Karpas-422 (cell line): ENCODE measurements at regions not wholly inside any gene's neighbourhood (a gene's known extent, or its start where the extent isn't known, plus 50 kb on each side); places are given as distances from the start of the nearest gene placed in this dataset.

Experiments
- DNase-seq: peaks from one replicate; pipeline ENCODE4 v3.0.0-alpha.2; 2015
- H2AFZ ChIP-seq: fragments of 200-600 bp; sonication (generic); 2 replicates; pipeline ENCODE4 v1.6.1; 2014; ENCODE audit warnings: antibody characterized with exemption, low read length, mixed read lengths
- H3K27ac ChIP-seq: fragments of 200-600 bp; sonication (generic); 2 replicates; pipeline ENCODE4 v1.5.1; 2014; ENCODE audit warnings: mild to moderate bottlenecking, low read length, moderate library complexity
- H3K27me3 ChIP-seq: fragments of 200-600 bp; sonication (generic); 2 replicates; pipeline ENCODE4 v1.6.1; 2014; ENCODE audit warnings: low read length, mixed read lengths
- H3K36me3 ChIP-seq: fragments of 200-600 bp; sonication (generic); 2 replicates; pipeline ENCODE4 v1.6.1; 2014; ENCODE audit warnings: low read length, mixed read lengths; ENCODE audit not compliant: insufficient read depth
- H3K4me1 ChIP-seq: fragments of 200-600 bp; sonication (generic); 2 replicates; pipeline ENCODE4 v1.6.1; 2014; ENCODE audit warnings: mild to moderate bottlenecking, low read length, mixed read lengths
- H3K4me2 ChIP-seq: fragments of 200-600 bp; sonication (generic); 2 replicates; pipeline ENCODE4 v1.6.1; 2014; ENCODE audit warnings: low read length, low read depth, mild to moderate bottlenecking; ENCODE audit not compliant: poor library complexity, severe bottlenecking
- H3K4me3 ChIP-seq: fragments of 200-600 bp; sonication (generic); 2 replicates; pipeline ENCODE4 v1.5.1; 2014; ENCODE audit warnings: mild to moderate bottlenecking, antibody characterized with exemption, low read length, mixed read lengths
- H3K79me2 ChIP-seq: fragments of 200-600 bp; sonication (generic); 2 replicates; pipeline ENCODE4 v1.6.1; 2014; ENCODE audit warnings: mild to moderate bottlenecking, low read length, mixed read lengths
- H3K9ac ChIP-seq: fragments of 200-600 bp; sonication (generic); 2 replicates; pipeline ENCODE4 v1.6.0; 2014; ENCODE audit warnings: low read length
- H3K9me2 ChIP-seq: fragments of 200-600 bp; sonication (generic), shearing (Covaris generic); replicated peaks from 2 replicates; pipeline ENCODE4 v1.6.0; 2014; ENCODE audit warnings: mild to moderate bottlenecking, low read length, moderate library complexity; ENCODE audit not compliant: insufficient read depth
- H3K9me3 ChIP-seq: fragments of 300-700, 200-600 bp; sonication (generic); 2 replicates; pipeline ENCODE4 v1.6.1; 2014; ENCODE audit warnings: low read length, mixed read lengths
- H4K20me1 ChIP-seq: fragments of 200-600 bp; sonication (generic); 2 replicates; pipeline ENCODE4 v1.6.1; 2014; ENCODE audit warnings: mild to moderate bottlenecking, antibody characterized with exemption, low read length, low read depth; ENCODE audit not compliant: insufficient read depth

DNA sequence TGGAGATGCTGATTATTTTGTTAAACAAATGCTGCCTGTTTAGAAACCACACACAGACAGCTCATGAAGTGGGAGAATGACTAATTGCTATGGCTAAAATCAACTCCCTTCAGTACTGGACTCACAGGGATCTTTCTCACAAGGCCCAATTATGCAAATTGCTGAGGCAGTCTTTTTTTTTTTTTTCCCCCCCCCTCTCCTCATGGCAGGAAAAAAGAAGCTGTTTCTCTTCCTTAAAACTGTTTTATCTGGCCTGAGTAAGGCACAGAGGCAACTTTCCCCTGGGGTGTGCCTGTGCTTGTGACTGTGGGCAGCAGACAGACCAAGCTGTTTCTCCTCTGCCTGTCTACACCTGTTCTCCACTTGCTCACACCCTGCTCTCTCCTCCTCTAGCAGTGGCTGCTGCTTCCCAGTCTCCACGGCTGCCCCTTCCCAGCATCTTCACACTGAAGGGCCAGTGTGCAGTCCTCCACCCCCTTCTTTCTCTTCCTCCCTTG, 65.4 kb upstream of the STEAP1B start:
- H3K27ac ChIP-seq: no peak overlapping the region
- H3K9me3 ChIP-seq: no peaks in the 10 kb centered on the region
- no peak overlapping the region for H3K4me3 ChIP-seq
- DNase-seq: no peak
- no peaks in the 10 kb centered on the region for H4K20me1 ChIP-seq
- no peaks in the 10 kb centered on the region for H3K36me3 ChIP-seq
- H3K9me2 ChIP-seq: no peaks in the 10 kb centered on the region
- peaks cover 25% of the 10 kb centered on the region for H3K4me1 ChIP-seq
- H3K9ac ChIP-seq: no peak overlapping the region
- H3K79me2 ChIP-seq: no peaks in the 10 kb centered on the region
- no peaks in the 10 kb centered on the region for H3K27me3 ChIP-seq
- no peak overlapping the region for H2AFZ ChIP-seq
- no peak overlapping the region for H3K4me2 ChIP-seq

DNA sequence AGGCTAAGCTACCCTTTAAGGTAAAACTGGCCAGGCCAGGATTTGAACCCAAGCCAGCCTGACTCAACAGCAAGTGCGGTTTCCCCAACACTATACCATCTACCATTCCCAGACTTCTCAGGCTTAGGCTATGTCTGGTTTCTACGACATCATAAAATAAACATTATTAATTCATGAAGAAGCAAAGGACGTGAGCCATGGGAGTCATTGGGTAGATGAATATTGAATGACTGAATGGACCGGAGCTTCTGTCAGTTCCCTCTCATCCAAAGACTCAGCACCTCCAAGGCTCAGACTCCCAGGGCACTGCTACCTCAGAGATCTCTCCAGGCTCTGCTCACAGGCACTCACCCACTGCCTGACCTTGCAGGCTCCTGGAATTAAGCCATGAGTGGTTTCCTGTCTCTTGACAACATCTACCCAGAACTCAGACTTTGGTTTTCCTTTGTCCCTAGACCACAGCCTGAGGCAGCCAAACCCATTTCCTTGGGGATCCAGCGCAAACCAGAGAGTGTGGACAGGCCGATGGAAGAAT, 64.6 kb upstream of the STEAP1B start:
- H3K9me2 ChIP-seq: no peaks in the 10 kb centered on the region
- H3K27me3 ChIP-seq: no peaks in the 10 kb centered on the region
- no peaks in the 10 kb centered on the region for H3K79me2 ChIP-seq
- no peaks in the 10 kb centered on the region for H3K36me3 ChIP-seq
- H4K20me1 ChIP-seq: no peaks in the 10 kb centered on the region
- H2AFZ ChIP-seq: no peak overlapping the region
- no peak overlapping the region for H3K9ac ChIP-seq
- no peak for DNase-seq
- no peak overlapping the region for H3K4me3 ChIP-seq
- H3K9me3 ChIP-seq: no peaks in the 10 kb centered on the region
- H3K27ac ChIP-seq: no peak overlapping the region
- no peak overlapping the region for H3K4me2 ChIP-seq
- peaks cover 25% of the 10 kb centered on the region for H3K4me1 ChIP-seq

GRCh38 chr7:22563621-22564241, 63.7 kb upstream of the STEAP1B start:
- H3K27me3 ChIP-seq: no peaks in the 10 kb centered on the region
- no peaks in the 10 kb centered on the region for H3K9me3 ChIP-seq
- no peak overlapping the region for H3K9ac ChIP-seq
- H3K79me2 ChIP-seq: no peaks in the 10 kb centered on the region
- no peak overlapping the region for H3K27ac ChIP-seq
- H3K36me3 ChIP-seq: no peaks in the 10 kb centered on the region
- H4K20me1 ChIP-seq: no peaks in the 10 kb centered on the region
- DNase-seq: no peak
- peak overlapping the region; percentile 4 for H3K4me2 ChIP-seq
- no peak overlapping the region for H2AFZ ChIP-seq
- peaks cover 25% of the 10 kb centered on the region for H3K4me1 ChIP-seq
- no peaks in the 10 kb centered on the region for H3K9me2 ChIP-seq
- no peak overlapping the region for H3K4me3 ChIP-seq

DNA sequence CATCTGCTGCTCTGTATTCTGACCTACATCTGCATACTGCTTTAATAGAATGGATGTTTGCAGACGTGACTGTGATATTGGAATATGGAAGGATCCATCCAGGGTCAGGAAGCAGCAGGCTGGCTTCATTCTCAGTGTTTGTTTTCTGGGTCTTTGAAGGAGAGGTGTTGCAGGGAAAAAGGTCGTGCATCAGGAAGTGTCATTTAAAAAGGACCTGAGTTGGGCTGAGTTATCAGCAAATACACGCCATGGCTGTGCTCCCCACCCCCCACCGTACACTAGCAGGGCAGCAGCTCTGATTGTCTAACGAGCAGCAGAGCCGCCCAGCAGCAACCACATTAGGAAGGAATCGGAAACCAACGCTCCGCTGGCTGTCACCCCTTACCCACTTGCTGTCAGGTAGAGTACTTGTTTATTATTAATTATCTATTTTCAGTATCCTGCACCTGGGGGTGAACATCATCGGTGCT, 63.1 kb upstream of the STEAP1B start:
- Histone ChIP-seq H2AFZ (no peak overlapping the region), H3K4me1 (peaks cover 28% of the 10 kb centered on the region), H3K9me3 (no peaks in the 10 kb centered on the region), H3K4me2 (peak overlapping the region; percentile 4), H3K9ac (no peak overlapping the region), H3K4me3 (no peak overlapping the region), H3K27ac (no peak overlapping the region), H3K79me2 (no peaks in the 10 kb centered on the region), H3K27me3 (no peaks in the 10 kb centered on the region), H4K20me1 (no peaks in the 10 kb centered on the region), H3K9me2 (no peaks in the 10 kb centered on the region), H3K36me3 (no peaks in the 10 kb centered on the region)
- no peak for DNase-seq

GRCh38 chr7:22561895-22562593, 62.1 kb upstream of the STEAP1B start:
- Histone ChIP-seq H4K20me1 (no peaks in the 10 kb centered on the region), H3K9ac (no peak overlapping the region), H3K4me2 (no peak overlapping the region), H3K27ac (no peak overlapping the region), H3K27me3 (no peaks in the 10 kb centered on the region), H3K36me3 (no peaks in the 10 kb centered on the region), H3K4me1 (peaks cover 32% of the 10 kb centered on the region), H3K9me2 (no peaks in the 10 kb centered on the region), H3K9me3 (no peaks in the 10 kb centered on the region), H3K4me3 (no peak overlapping the region), H3K79me2 (no peaks in the 10 kb centered on the region), H2AFZ (no peak overlapping the region)
- DNase-seq: no peak

GRCh38 chr7:22561321-22561811, 61.4 kb upstream of the STEAP1B start:
- H3K27me3 ChIP-seq: no peaks in the 10 kb centered on the region
- no peaks in the 10 kb centered on the region for H3K9me3 ChIP-seq
- no peaks in the 10 kb centered on the region for H3K79me2 ChIP-seq
- H3K27ac ChIP-seq: no peak overlapping the region
- no peak overlapping the region for H3K4me2 ChIP-seq
- H3K4me3 ChIP-seq: no peak overlapping the region
- DNase-seq: no peak
- H3K9me2 ChIP-seq: no peaks in the 10 kb centered on the region
- no peaks in the 10 kb centered on the region for H3K36me3 ChIP-seq
- H3K4me1 ChIP-seq: peaks cover 32% of the 10 kb centered on the region
- no peak overlapping the region for H3K9ac ChIP-seq
- no peak overlapping the region for H2AFZ ChIP-seq
- no peaks in the 10 kb centered on the region for H4K20me1 ChIP-seq

- Histone ChIP-seq H3K9ac (no peak overlapping the region), H3K27me3 (no peaks in the 10 kb centered on the region), H3K9me2 (no peaks in the 10 kb centered on the region), H3K9me3 (no peaks in the 10 kb centered on the region), H3K79me2 (no peaks in the 10 kb centered on the region), H3K4me2 (no peak overlapping the region), H3K27ac (no peak overlapping the region), H3K4me1 (peaks cover 22% of the 10 kb centered on the region), H3K4me3 (no peak overlapping the region), H2AFZ (no peak overlapping the region), H3K36me3 (no peaks in the 10 kb centered on the region), H4K20me1 (no peaks in the 10 kb centered on the region)
- DNase-seq: peak; percentile 89
Measured at GRCh38 chr7:22559829-22560489, 60.0 kb upstream of the STEAP1B start.

GRCh38 chr7:22557167-22557566, 57.2 kb upstream of the STEAP1B start:
- Histone ChIP-seq H3K9me2 (no peaks in the 10 kb centered on the region), H3K27ac (no peak overlapping the region), H3K4me2 (no peak overlapping the region), H3K4me3 (no peak overlapping the region), H3K4me1 (peaks cover 6% of the 10 kb centered on the region), H4K20me1 (no peaks in the 10 kb centered on the region), H3K79me2 (no peaks in the 10 kb centered on the region), H3K36me3 (no peaks in the 10 kb centered on the region), H3K9ac (no peak overlapping the region), H2AFZ (no peak overlapping the region), H3K27me3 (no peaks in the 10 kb centered on the region), H3K9me3 (no peaks in the 10 kb centered on the region)
- DNase-seq: no peak
